PC-3 (cell line): ENCODE measurements at regions not wholly inside any gene's neighbourhood (a gene's known extent, or its start where the extent isn't known, plus 50 kb on each side); places are given as distances from the start of the nearest gene placed in this dataset.

Experiments
- EZH2 ChIP-seq: fragments of 300-600 bp; sonication (generic); IDR thresholded peaks from one replicate; pipeline ENCODE4 v1.6.1; 2017; ENCODE audit warnings: antibody characterized with exemption, mild to moderate bottlenecking, low read length; ENCODE audit not compliant: unreplicated experiment
- TF ChIP-seq, protein P1 (sequence below): fragments of 300-600 bp; sonication (generic); conservative IDR thresholded peaks from 2 replicates; pipeline ENCODE4 v1.5.1; 2017; ENCODE audit warnings: antibody characterized with exemption, low read depth, mild to moderate bottlenecking, low read length

DNA sequence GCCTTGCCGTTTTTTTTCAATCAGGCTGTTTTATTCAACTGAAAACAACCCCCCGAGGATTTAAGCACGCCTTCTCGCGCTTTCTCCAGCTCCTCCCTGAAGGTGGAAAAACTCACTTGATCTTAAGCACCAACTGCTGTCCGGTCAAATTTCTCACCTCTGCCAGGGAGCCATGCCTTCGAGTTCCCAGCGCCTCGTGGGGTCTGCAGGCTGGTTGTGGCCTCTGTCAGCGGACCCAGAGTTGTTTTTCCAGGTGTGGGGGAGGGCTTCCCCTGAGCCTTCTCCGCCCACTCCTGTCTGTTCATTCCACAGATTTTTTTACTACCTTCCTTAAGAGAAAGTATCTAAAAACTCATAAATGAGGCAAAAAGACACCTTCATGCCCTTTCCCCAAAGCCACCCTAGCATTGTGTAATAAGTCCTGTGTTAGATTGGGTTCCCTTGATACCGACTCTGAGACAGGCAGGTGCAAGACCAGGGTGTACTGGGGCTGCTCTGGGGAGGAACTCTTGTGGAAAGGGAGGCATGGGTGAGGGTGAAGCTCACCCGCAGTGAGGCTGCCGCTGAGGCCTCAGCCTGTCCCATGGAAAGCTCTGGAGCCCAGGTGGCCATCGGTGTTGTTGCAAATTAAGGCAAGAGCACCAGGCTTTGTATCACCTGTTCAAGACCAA lies 101.6 kb downstream of the AXIN2 start:
- TF ChIP-seq, protein P1, sequence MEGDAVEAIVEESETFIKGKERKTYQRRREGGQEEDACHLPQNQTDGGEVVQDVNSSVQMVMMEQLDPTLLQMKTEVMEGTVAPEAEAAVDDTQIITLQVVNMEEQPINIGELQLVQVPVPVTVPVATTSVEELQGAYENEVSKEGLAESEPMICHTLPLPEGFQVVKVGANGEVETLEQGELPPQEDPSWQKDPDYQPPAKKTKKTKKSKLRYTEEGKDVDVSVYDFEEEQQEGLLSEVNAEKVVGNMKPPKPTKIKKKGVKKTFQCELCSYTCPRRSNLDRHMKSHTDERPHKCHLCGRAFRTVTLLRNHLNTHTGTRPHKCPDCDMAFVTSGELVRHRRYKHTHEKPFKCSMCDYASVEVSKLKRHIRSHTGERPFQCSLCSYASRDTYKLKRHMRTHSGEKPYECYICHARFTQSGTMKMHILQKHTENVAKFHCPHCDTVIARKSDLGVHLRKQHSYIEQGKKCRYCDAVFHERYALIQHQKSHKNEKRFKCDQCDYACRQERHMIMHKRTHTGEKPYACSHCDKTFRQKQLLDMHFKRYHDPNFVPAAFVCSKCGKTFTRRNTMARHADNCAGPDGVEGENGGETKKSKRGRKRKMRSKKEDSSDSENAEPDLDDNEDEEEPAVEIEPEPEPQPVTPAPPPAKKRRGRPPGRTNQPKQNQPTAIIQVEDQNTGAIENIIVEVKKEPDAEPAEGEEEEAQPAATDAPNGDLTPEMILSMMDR = no peak
- TF ChIP-seq EZH2 = no peak
